B cell (primary cell): ENCODE measurements at regions not wholly inside any gene's neighbourhood (a gene's known extent, or its start where the extent isn't known, plus 50 kb on each side); places are given as distances from the start of the nearest gene placed in this dataset.

Experiments
- ATAC-seq: fragments of 200-7000 bp; cut with Tn5 transposase; one replicate; pipeline ENCODE4 v1.10.0; 2021; ENCODE audit warnings: low read depth, mild to moderate bottlenecking, moderate number of reproducible peaks, moderate library complexity
- CTCF ChIA-PET: fragments of 350-600 bp; sonication (Branson Sonifier 250); formaldehyde crosslinking; loops from one replicate; lab custom pipeline; 2021; ENCODE audit warnings: antibody characterized with exemption, inconsistent platforms; lab: Charles Lee
- POLR2A ChIA-PET: fragments of 350-600 bp; sonication (Branson Sonifier 250); formaldehyde crosslinking; loops from one replicate; lab custom pipeline; 2021; ENCODE audit warnings: antibody characterized with exemption; lab: Charles Lee
- DNase-seq: peaks from one replicate; pipeline ENCODE4 v3.0.0; 2013
- H2AFZ ChIP-seq: 2 replicates; pipeline ENCODE4 v1.6.1; 2012; ENCODE audit warnings: mild to moderate bottlenecking, low read depth, low read length; ENCODE audit not compliant: insufficient read depth, poor library complexity, severe bottlenecking
- H3K27ac ChIP-seq, 2 donors: 1 replicate in 1 of 2; 2 replicates in 1 of 2; pipeline ENCODE4 v1.5.1; 2012 to 2013; ENCODE audit warnings: low read length in 2 of 2, mild to moderate bottlenecking in 2 of 2, moderate library complexity in 1 of 2
- H3K27me3 ChIP-seq, 4 experiments: fragments of 200-600 bp in 1 of 4; sonication (generic) in 1 of 4; replicated peaks in 1 of 4; 1 replicate in 2 of 4; 2 replicates in 2 of 4; pipeline versions ENCODE4 v1.6.1 to v1.7.0; 2013 to 2016; ENCODE audit warnings: low read length in 3 of 4, mild to moderate bottlenecking in 2 of 4, mixed read lengths in 1 of 4, moderate library complexity in 1 of 4; ENCODE audit not compliant: insufficient read depth in 4 of 4, control insufficient read depth in 3 of 4; ENCODE audit errors: control extremely low read depth in 1 of 4
- H3K36me3 ChIP-seq, 2 experiments: replicated peaks in 1 of 2; 1 replicate in 1 of 2; 2 replicates in 1 of 2; pipeline versions ENCODE4 v1.6.1 to v1.7.1; 2013; ENCODE audit warnings: low read length in 1 of 2; ENCODE audit not compliant: insufficient read depth in 2 of 2, control insufficient read depth in 1 of 2; ENCODE audit errors: control extremely low read depth in 1 of 2, extremely low read depth in 1 of 2
- H3K4me1 ChIP-seq, 2 donors: fragments of 200-600 bp in 1 of 2; sonication (generic) in 1 of 2; 1 replicate in 1 of 2; 2 replicates in 1 of 2; pipeline versions ENCODE4 v1.5.1 to v1.6.1; 2013 to 2017; ENCODE audit warnings: low read length in 2 of 2; ENCODE audit not compliant: control insufficient read depth in 2 of 2, insufficient read depth in 2 of 2
- H3K4me2 ChIP-seq: replicated peaks from 2 replicates; pipeline ENCODE3; 2012; ENCODE audit warnings: mild to moderate bottlenecking, low read depth, low read length; ENCODE audit not compliant: poor library complexity, severe bottlenecking
- H3K4me3 ChIP-seq, 5 experiments: fragments of 200-600 bp in 1 of 5; sonication (generic) in 1 of 5; 1 replicate in 3 of 5; 2 replicates in 2 of 5; pipeline versions ENCODE4 v1.5.1 to v1.7.0; 2011 to 2016; ENCODE audit warnings: low read length in 4 of 5, mild to moderate bottlenecking in 4 of 5, low read depth in 2 of 5, control low read depth in 1 of 5, moderate library complexity in 1 of 5; ENCODE audit not compliant: insufficient read depth in 1 of 5; ENCODE audit errors: control extremely low read depth in 1 of 5, extremely low read depth in 1 of 5
- H3K79me2 ChIP-seq: fragments of 200-600 bp; sonication (generic); one replicate; pipeline ENCODE4 v1.6.0; 2016; ENCODE audit warnings: low read length; ENCODE audit not compliant: control insufficient read depth, insufficient read depth
- H3K9ac ChIP-seq: fragments of 200-600 bp; sonication (generic); 2 replicates; pipeline ENCODE4 v1.6.1; 2017; ENCODE audit warnings: mild to moderate bottlenecking, low read length, moderate library complexity
- H3K9me3 ChIP-seq, 3 donors: one replicate each; pipeline versions ENCODE4 v1.6.1 to v1.7.1; 2013; ENCODE audit warnings: low read length in 2 of 3; ENCODE audit not compliant: control insufficient read depth in 2 of 3, insufficient read depth in 1 of 3; ENCODE audit errors: control extremely low read depth in 1 of 3
- H4K20me1 ChIP-seq: 2 replicates; pipeline ENCODE4 v1.6.0; 2012; ENCODE audit warnings: mild to moderate bottlenecking, low read length; ENCODE audit not compliant: insufficient read depth, control insufficient read depth, poor library complexity, severe bottlenecking
- H3K27ac Mint-ChIP-seq: one replicate; pipeline ENCODE4 v1.8.0; 2021; ENCODE audit warnings: mixed read lengths
- H3K27me3 Mint-ChIP-seq: one replicate; pipeline ENCODE4 v1.8.0; 2021; ENCODE audit warnings: mixed read lengths
- H3K4me1 Mint-ChIP-seq: one replicate; pipeline ENCODE4 v1.8.0; 2021; ENCODE audit warnings: mixed read lengths
- H3K4me3 Mint-ChIP-seq: one replicate; pipeline ENCODE4 v1.8.0; 2021; ENCODE audit warnings: mixed read lengths
- H3K9me3 Mint-ChIP-seq: one replicate; pipeline ENCODE4 v1.8.0; 2022; ENCODE audit warnings: mixed read lengths; ENCODE audit not compliant: insufficient read depth
- EZH2 ChIP-seq: IDR thresholded peaks from 2 replicates; pipeline ENCODE4 v1.6.1; 2012; ENCODE audit warnings: borderline replicate concordance, low read depth, mild to moderate bottlenecking, moderate library complexity, low read length; ENCODE audit not compliant: insufficient read depth, poor library complexity, severe bottlenecking
- WGBS: methylation state at CpG from one replicate; pipeline ENCODE4 v1.1.5; 2013; ENCODE audit warnings: missing lambda C conversion rate; ENCODE audit not compliant: insufficient coverage; 5-methylcytosine and 5-hydroxymethylcytosine counted together
- intact Hi-C: fragments of 100-400 bp; cut with micrococcal nuclease; formaldehyde crosslinking; loops from one replicate; pipeline ENCODE4 v1.10.0; 2022
- TF ChIP-seq, protein P1 (sequence below): fragments of 200-600 bp; IDR thresholded peaks from one replicate; pipeline ENCODE4 v1.8.0; 2022; ENCODE audit warnings: antibody characterized with exemption, mild to moderate bottlenecking

DNA sequence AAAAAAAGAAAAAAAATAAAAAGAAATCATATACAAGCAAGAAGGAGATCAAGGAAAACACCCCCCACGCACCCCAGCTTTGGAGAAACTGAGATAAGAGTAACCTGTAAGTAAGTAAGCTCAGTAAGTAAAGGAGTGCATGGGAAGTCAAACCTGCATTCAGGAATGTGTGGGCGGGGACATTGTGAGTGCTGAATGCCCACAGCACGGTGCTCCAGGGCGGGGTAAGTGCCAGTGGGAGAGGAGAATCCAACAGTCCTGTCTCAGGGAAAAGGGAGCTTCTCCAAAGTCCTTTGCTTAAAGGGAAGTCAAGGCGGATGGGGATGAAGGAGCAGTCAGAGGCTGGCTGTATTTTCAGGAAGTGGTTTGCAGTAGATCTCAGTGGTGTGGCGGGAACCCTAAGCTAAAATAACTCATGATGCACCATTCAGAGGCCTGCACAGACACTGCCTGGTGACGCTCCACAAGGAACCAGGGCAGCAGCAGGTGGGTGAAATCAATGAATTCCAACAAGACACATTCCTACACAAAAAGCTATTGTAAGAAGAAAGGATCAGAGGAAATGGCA, 368.0 kb downstream of the QKI start:
- Histone ChIP-seq H3K4me1 (peaks cover 8 to 10% of the 10 kb centered on the region in 2 donors), H4K20me1 (no peaks in the 10 kb centered on the region), H3K79me2 (no peaks in the 10 kb centered on the region), H2AFZ (no peak overlapping the region), H3K27ac (no peak overlapping the region), H3K4me3 (no peak overlapping the region), H3K27me3 (no peaks in the 10 kb centered on the region), H3K36me3 (no peaks in the 10 kb centered on the region), H3K9ac (no peak overlapping the region), H3K9me3 (no peaks in the 10 kb centered on the region), H3K4me2 (peak overlapping the region; percentile 27)
- no peak for TF ChIP-seq EZH2
- TF ChIP-seq, protein P1, sequence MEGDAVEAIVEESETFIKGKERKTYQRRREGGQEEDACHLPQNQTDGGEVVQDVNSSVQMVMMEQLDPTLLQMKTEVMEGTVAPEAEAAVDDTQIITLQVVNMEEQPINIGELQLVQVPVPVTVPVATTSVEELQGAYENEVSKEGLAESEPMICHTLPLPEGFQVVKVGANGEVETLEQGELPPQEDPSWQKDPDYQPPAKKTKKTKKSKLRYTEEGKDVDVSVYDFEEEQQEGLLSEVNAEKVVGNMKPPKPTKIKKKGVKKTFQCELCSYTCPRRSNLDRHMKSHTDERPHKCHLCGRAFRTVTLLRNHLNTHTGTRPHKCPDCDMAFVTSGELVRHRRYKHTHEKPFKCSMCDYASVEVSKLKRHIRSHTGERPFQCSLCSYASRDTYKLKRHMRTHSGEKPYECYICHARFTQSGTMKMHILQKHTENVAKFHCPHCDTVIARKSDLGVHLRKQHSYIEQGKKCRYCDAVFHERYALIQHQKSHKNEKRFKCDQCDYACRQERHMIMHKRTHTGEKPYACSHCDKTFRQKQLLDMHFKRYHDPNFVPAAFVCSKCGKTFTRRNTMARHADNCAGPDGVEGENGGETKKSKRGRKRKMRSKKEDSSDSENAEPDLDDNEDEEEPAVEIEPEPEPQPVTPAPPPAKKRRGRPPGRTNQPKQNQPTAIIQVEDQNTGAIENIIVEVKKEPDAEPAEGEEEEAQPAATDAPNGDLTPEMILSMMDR: no peak
- Mint-ChIP-seq H3K9me3 (no peaks in the 10 kb centered on the region), H3K27ac (no peak overlapping the region), H3K4me3 (no peak overlapping the region), H3K4me1 (peaks cover 9% of the 10 kb centered on the region), H3K27me3 (no peaks in the 10 kb centered on the region)
- DNase-seq (peak; percentile 24), ATAC-seq (peak; percentile 17)
- intact Hi-C loops: no loop called here
- ChIA-PET CTCF (no interaction called here), POLR2A (no interaction called here)
- 44% methylated on average over 5 of the region's 7 CpGs for WGBS

- 95% methylated on average over 4 of the region's 5 CpGs for WGBS
- TF ChIP-seq EZH2: no peak
- TF ChIP-seq, protein P1: no peak
- peaks cover 9% of the 10 kb centered on the region for H3K4me1 Mint-ChIP-seq
- Histone ChIP-seq H3K9me3 (no peaks in the 10 kb centered on the region), H3K4me2 (no peak overlapping the region), H3K9ac (no peak overlapping the region), H3K27ac (no peak overlapping the region), H3K27me3 (no peaks in the 10 kb centered on the region), H3K4me3 (no peak overlapping the region), H4K20me1 (no peaks in the 10 kb centered on the region), H3K4me1 (peaks cover 8 to 10% of the 10 kb centered on the region in 2 donors), H2AFZ (no peak overlapping the region), H3K36me3 (no peaks in the 10 kb centered on the region), H3K79me2 (no peaks in the 10 kb centered on the region)
- no peak overlapping the region for H3K27ac Mint-ChIP-seq
- POLR2A ChIA-PET: no interaction called here
- H3K4me3 Mint-ChIP-seq: no peak overlapping the region
- no peaks in the 10 kb centered on the region for H3K27me3 Mint-ChIP-seq
- ATAC-seq (no peak), DNase-seq (no peak)
- CTCF ChIA-PET: no interaction called here
- intact Hi-C loops: no loop called here
- no peaks in the 10 kb centered on the region for H3K9me3 Mint-ChIP-seq
Observed at GRCh38 chr6:163780994-163781393, 366.5 kb downstream of the QKI start.
